HG03196 (cell line): ENCODE measurements at regions not wholly inside any gene's neighbourhood (a gene's known extent, or its start where the extent isn't known, plus 50 kb on each side); places are given as distances from the start of the nearest gene placed in this dataset.

Experiments
- ATAC-seq: cut with Tn5 transposase; IDR thresholded peaks from one replicate; pipeline ENCODE4 v1.9.1; 2021; ENCODE audit not compliant: unreplicated experiment

GRCh38 chr10:83352588-83352987, 786.7 kb upstream of the GHITM start:
- ATAC-seq: no peak

- ATAC-seq: no peak
Observed at GRCh38 chr10:83354456-83354855, 784.9 kb upstream of the GHITM start.

GRCh38 chr10:83357004-83357403, 782.3 kb upstream of the GHITM start:
- ATAC-seq: no peak

- ATAC-seq: no peak
Observed at GRCh38 chr10:83357627-83358026, 781.7 kb upstream of the GHITM start.

GRCh38 chr10:83367036-83367435, 772.3 kb upstream of the GHITM start:
- no peak for ATAC-seq

GRCh38 chr10:83371696-83372490, 767.4 kb upstream of the GHITM start:
- no peak for ATAC-seq

- no peak for ATAC-seq
Observed at GRCh38 chr10:83372646-83373045, 766.7 kb upstream of the GHITM start.

GRCh38 chr10:83373671-83374070, 765.6 kb upstream of the GHITM start:
- no peak for ATAC-seq

- ATAC-seq: no peak
Observed at GRCh38 chr10:83374741-83375140, 764.6 kb upstream of the GHITM start.

- no peak for ATAC-seq
Observed at GRCh38 chr10:83375274-83375673, 764.0 kb upstream of the GHITM start.

- ATAC-seq: no peak
Observed at GRCh38 chr10:83397806-83398205, 741.5 kb upstream of the GHITM start.

- no peak for ATAC-seq
Observed at GRCh38 chr10:83410570-83410969, 728.7 kb upstream of the GHITM start.

GRCh38 chr10:83425306-83425705, 714.0 kb upstream of the GHITM start:
- no peak for ATAC-seq

- no peak for ATAC-seq
Observed at GRCh38 chr10:83427101-83427500, 712.2 kb upstream of the GHITM start.

GRCh38 chr10:83432261-83433045, 706.9 kb upstream of the GHITM start:
- no peak for ATAC-seq

GRCh38 chr10:83433705-83434104, 705.6 kb upstream of the GHITM start:
- no peak for ATAC-seq

GRCh38 chr10:83448013-83448412, 691.3 kb upstream of the GHITM start:
- ATAC-seq: no peak

- ATAC-seq: no peak
Observed at GRCh38 chr10:83458611-83459010, 680.7 kb upstream of the GHITM start.

- ATAC-seq: no peak
Observed at GRCh38 chr10:83459124-83459523, 680.2 kb upstream of the GHITM start.

GRCh38 chr10:83469728-83470331, 669.5 kb upstream of the GHITM start:
- ATAC-seq: no peak

GRCh38 chr10:83476211-83476610, 663.1 kb upstream of the GHITM start:
- no peak for ATAC-seq

GRCh38 chr10:83489161-83489560, 650.1 kb upstream of the GHITM start:
- no peak for ATAC-seq
